Muscle layer of duodenum (tissue), 2 donors: ENCODE measurements at regions not wholly inside any gene's neighbourhood (a gene's known extent, or its start where the extent isn't known, plus 50 kb on each side); places are given as distances from the start of the nearest gene placed in this dataset.

ENCODE experiments used
- H3K27ac ChIP-seq: one replicate; pipeline ENCODE4 v1.7.0; 2013; ENCODE audit warnings: mild to moderate bottlenecking, low read length
- H3K27me3 ChIP-seq: one replicate; pipeline ENCODE4 v1.7.0; 2013; ENCODE audit warnings: low read depth, mild to moderate bottlenecking, control low read depth, low read length
- H3K36me3 ChIP-seq, 2 donors: one replicate each; pipeline ENCODE4 v1.7.0; 2013; ENCODE audit warnings: low read length in 2 of 2, control low read depth in 1 of 2, mild to moderate bottlenecking in 1 of 2; ENCODE audit not compliant: insufficient read depth in 2 of 2, control insufficient read depth in 1 of 2
- H3K4me1 ChIP-seq, 2 donors: one replicate each; pipeline ENCODE4 v1.7.0; 2013; ENCODE audit warnings: low read length in 2 of 2, mild to moderate bottlenecking in 2 of 2, control low read depth in 1 of 2, moderate library complexity in 1 of 2; ENCODE audit not compliant: insufficient read depth in 2 of 2, control insufficient read depth in 1 of 2
- H3K4me3 ChIP-seq, 2 donors: one replicate each; pipeline ENCODE4 v1.7.0; 2013; ENCODE audit warnings: low read length in 2 of 2, low read depth in 1 of 2, mild to moderate bottlenecking in 1 of 2
- H3K9me3 ChIP-seq, 2 donors: one replicate each; pipeline ENCODE4 v1.7.0; 2013; ENCODE audit warnings: low read length in 2 of 2, control low read depth in 1 of 2, mild to moderate bottlenecking in 1 of 2; ENCODE audit not compliant: control insufficient read depth in 1 of 2
- donor health status: healthy.

DNA sequence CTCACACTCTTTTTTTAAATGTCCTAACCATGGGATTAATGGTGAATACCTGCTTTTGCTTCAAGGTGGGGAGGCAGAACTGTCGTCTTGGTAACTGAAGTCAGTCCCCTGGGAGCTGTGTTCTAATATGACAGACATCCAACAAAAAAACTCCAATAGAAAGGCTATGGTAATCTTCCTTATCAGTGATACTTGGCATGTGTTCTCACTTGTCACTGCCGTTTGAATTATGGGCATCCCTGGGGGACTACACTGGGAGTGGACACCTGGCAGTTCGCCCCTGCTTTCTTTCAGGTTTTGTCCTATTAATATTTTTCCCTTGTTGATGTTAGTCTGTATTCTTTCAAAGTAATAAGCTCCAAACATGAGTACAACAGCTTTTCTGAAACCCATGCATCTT lies 252.6 kb downstream of the SLITRK5 start:
- Histone ChIP-seq H3K27ac (no peak overlapping the region), H3K4me1 (no peaks in the 10 kb centered on the region), H3K9me3 (no peaks in the 10 kb centered on the region), H3K27me3 (no peaks in the 10 kb centered on the region), H3K36me3 (no peaks in the 10 kb centered on the region), H3K4me3 (no peak overlapping the region)

DNA sequence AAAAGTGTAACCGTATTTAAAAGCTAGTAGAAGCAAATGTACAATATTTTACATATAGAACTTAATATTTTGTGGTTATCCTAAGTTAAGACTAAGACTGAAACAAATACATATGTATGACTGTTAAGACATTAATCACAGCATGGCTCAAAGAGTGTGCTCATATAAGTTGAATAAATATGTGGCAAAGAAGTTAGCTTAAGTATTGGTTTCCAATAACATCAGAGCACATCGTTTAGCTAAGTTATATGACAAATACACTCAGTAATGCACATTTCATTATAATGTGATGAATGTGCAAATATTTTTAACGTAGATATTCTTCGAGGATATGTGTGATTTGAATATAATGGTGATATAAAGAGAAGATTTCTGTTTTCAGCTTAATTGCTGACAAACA lies 253.8 kb downstream of the SLITRK5 start:
- Histone ChIP-seq H3K9me3 (no peaks in the 10 kb centered on the region), H3K4me3 (no peak overlapping the region), H3K27me3 (no peaks in the 10 kb centered on the region), H3K4me1 (no peaks in the 10 kb centered on the region), H3K27ac (no peak overlapping the region), H3K36me3 (no peaks in the 10 kb centered on the region)

DNA sequence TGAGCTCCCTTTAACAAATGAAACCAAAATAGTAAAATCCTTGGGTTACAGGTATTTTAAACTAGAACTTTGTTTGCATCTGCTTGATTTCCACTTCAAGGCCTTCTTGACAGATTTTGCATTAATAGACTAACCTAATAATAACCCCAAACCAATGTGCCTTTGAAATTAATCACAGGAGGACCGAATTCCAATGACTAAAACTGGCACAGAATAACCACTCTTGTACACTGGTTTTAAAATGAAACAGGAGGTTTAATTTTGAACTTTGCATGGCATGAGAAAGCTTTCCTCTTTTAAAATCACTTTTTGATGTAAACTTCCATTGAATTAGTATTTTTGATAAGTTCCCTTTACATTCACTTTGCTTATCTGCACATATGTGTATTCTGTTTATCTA lies 269.6 kb downstream of the SLITRK5 start:
- Histone ChIP-seq H3K27me3 (no peaks in the 10 kb centered on the region), H3K4me1 (no peaks in the 10 kb centered on the region), H3K9me3 (no peaks in the 10 kb centered on the region), H3K36me3 (no peaks in the 10 kb centered on the region), H3K4me3 (no peak overlapping the region), H3K27ac (no peak overlapping the region)

DNA sequence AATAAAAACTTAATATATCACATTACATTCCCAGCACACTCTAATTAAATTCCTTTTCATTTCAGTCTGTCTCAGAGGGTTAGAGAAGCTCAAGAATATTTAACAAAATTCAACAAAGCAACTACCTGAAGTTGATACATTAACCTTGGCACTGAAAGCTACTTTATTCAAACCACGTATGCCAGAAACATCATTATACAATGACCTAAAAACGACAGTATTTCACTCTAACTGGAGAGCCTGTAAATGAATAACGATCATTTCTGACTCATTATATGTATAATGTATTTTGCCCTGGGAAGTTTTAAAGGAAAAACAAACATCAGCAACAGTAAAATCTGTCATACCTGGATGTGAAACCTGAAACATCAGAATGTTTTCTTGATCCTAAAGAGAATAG lies 270.1 kb downstream of the SLITRK5 start:
- H3K27ac ChIP-seq = no peak overlapping the region
- no peaks in the 10 kb centered on the region for H3K27me3 ChIP-seq
- no peaks in the 10 kb centered on the region for H3K36me3 ChIP-seq
- H3K9me3 ChIP-seq = no peaks in the 10 kb centered on the region
- no peaks in the 10 kb centered on the region for H3K4me1 ChIP-seq
- H3K4me3 ChIP-seq = no peak overlapping the region

DNA sequence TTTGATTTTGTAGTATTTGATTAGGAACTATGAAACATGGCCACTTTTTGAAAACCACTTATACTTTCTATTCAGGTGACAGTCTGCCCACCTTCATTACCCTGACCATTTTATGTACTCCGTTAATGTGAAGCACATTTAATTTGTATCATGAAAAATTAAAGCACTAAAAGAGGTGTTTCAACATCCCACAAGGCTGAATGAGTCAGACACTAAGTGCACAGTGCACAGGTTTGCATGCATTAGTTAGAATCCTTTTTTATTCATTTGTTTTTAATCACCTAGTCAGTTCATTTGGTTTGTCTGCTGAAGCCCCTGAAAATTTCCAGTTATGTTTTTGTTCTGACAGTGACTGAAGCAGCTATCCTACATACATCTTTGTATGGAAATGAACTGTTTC lies 271.0 kb downstream of the SLITRK5 start:
- no peak overlapping the region for H3K4me3 ChIP-seq
- no peaks in the 10 kb centered on the region for H3K27me3 ChIP-seq
- no peaks in the 10 kb centered on the region for H3K9me3 ChIP-seq
- no peaks in the 10 kb centered on the region for H3K36me3 ChIP-seq
- H3K4me1 ChIP-seq = no peaks in the 10 kb centered on the region
- no peak overlapping the region for H3K27ac ChIP-seq

DNA sequence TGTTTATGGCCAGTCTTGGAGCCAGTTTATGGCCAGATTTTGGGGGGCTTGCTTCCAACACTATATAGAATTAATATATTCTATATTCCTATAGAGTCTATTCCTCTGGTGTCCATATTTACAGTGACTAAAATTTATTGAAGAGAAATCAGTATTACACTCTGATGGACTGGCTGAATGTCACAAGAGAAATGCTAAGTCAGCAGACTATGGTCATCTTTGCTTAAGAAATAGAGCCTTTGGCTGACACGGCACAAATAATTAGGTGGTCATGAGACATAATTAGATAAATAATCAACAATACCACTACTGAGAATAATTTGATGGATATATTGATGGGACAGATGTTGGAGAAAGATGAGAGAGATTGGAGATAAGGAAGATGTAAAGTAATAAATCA lies 272.9 kb downstream of the SLITRK5 start:
- no peak overlapping the region for H3K4me3 ChIP-seq

DNA sequence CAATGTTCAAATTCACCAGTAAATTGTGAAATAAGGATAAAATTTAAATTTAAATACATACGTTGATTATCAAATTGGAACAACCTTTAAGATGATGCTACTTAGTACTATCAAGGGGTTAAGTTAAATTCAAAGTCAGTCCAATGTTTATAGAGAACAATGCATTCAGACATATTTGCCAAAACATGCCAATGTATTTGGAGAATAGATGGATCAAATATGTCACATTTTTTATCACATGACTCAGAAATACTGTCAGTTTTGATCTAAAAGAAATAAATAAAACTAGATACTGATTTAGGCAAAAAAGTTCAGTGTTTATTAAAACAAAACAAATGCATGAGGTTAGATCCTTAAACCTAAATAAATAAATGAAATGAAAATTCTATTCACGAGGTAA lies 281.2 kb downstream of the SLITRK5 start:
- H3K27ac ChIP-seq = no peak overlapping the region
- H3K36me3 ChIP-seq = no peaks in the 10 kb centered on the region
- no peak overlapping the region for H3K4me3 ChIP-seq
- H3K9me3 ChIP-seq = no peaks in the 10 kb centered on the region
- no peaks in the 10 kb centered on the region for H3K4me1 ChIP-seq
- H3K27me3 ChIP-seq = no peaks in the 10 kb centered on the region

More for the DNA sequence above, 272.9 kb downstream of the SLITRK5 start:
- Histone ChIP-seq H3K36me3 (no peaks in the 10 kb centered on the region), H3K27me3 (no peaks in the 10 kb centered on the region), H3K4me1 (no peaks in the 10 kb centered on the region), H3K9me3 (no peaks in the 10 kb centered on the region), H3K27ac (no peak overlapping the region)

DNA sequence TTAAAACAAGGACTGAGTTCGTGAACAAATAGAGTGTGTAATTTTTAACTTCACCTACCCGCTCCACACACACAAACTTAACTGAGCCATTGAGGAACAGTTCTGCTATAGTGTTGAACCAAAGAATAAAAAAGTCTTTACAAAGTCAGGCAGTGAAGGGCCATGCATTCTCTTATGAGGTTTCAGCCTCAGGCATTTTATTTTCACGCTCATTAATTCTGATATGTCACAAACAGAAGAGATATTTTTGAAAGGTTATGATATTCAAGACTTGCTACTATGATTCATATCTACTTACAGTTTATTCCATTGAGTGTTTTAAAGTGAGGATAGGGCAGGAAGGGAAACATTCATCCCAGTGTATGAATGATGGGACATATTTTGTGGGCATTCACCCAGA lies 282.2 kb downstream of the SLITRK5 start:
- H3K27ac ChIP-seq = no peak overlapping the region
- H3K4me1 ChIP-seq = no peaks in the 10 kb centered on the region
- no peaks in the 10 kb centered on the region for H3K27me3 ChIP-seq
- H3K9me3 ChIP-seq = no peaks in the 10 kb centered on the region
- H3K4me3 ChIP-seq = no peak overlapping the region
- H3K36me3 ChIP-seq = no peaks in the 10 kb centered on the region

DNA sequence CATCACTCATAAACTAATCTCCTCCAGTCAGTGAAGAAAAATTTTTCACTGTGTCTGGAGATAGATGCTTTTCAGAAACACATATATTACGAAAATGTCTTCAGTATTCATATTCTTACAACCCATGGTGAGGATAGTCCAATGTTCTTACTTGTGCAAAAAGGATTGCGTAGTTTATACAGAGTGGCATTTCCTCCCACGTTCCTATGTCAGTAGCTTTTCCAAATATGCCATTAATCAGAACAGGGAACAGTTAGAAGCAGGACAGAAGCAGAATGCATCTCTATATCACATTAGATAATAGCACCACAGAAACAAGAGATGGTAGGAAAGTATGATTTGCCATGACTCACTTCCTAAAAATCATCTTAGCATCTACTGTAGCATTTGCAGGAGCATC lies 282.9 kb downstream of the SLITRK5 start:
- H3K36me3 ChIP-seq = no peaks in the 10 kb centered on the region
- no peak overlapping the region for H3K4me3 ChIP-seq
- H3K9me3 ChIP-seq = no peaks in the 10 kb centered on the region
- no peaks in the 10 kb centered on the region for H3K27me3 ChIP-seq
- H3K4me1 ChIP-seq = no peaks in the 10 kb centered on the region
- H3K27ac ChIP-seq = no peak overlapping the region

DNA sequence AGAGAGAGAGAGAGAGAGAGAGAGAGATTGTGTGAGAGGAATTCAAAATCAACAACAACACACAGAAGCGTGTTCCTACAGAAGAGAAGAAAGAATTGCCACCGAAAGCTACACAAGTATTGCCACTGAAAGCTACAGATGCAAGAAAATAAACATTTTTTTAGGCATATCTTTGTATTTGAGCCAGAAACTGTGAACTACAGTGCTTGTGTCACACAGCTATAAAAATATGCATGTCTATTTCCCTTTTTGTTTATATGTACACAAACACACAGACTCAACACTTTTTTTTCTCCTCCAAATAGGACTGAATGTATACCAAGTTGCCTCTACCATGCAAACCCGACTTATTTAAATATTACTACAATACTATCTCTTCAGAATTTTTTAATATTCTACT lies 290.4 kb downstream of the SLITRK5 start:
- Histone ChIP-seq H3K9me3 (no peaks in the 10 kb centered on the region), H3K27me3 (no peaks in the 10 kb centered on the region), H3K4me3 (no peak overlapping the region), H3K36me3 (no peaks in the 10 kb centered on the region), H3K27ac (no peak overlapping the region), H3K4me1 (no peaks in the 10 kb centered on the region)

DNA sequence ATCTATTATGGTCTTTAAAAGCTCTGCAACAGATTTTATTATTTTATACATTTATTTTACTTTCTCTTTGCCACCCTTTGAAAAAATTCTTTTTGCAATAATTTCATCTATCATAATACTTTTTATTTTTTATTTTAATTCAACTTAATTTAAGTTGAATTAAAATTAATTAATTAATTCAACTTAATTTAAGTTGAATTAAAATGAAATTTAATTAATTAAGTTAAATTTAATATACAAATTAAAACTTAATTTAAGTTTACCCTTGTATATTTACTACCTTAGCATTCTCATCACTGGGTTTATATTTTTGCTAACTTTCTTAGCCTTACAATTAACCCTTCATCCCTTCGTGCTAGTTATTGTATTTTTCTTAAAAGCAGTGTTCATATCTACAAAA lies 301.4 kb downstream of the SLITRK5 start:
- no peak overlapping the region for H3K4me3 ChIP-seq
- no peaks in the 10 kb centered on the region for H3K27me3 ChIP-seq
- no peaks in the 10 kb centered on the region for H3K4me1 ChIP-seq
- H3K36me3 ChIP-seq = no peaks in the 10 kb centered on the region
- H3K27ac ChIP-seq = no peak overlapping the region
- H3K9me3 ChIP-seq = no peaks in the 10 kb centered on the region

DNA sequence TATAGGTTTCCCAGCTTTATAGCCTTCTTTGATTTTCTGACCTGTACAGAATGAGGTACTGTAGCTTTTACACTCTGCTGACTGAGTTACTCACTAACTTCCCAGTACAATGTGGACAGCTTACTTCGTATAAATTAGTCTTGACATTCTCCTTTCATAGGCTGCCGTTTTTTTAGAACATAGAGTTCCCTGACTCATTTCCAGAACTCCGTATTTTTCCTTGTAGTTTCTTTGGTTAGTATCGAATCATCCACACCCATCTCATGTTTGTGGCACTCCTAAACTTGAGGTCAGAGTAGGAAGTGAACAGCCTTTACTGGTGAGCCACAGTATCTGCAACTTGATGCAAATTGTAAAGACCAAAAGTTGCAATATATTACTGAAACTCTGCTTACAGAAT lies 303.9 kb downstream of the SLITRK5 start:
- H3K27ac ChIP-seq = no peak overlapping the region
- no peaks in the 10 kb centered on the region for H3K27me3 ChIP-seq
- no peaks in the 10 kb centered on the region for H3K36me3 ChIP-seq
- no peak overlapping the region for H3K4me3 ChIP-seq
- H3K4me1 ChIP-seq = no peaks in the 10 kb centered on the region
- H3K9me3 ChIP-seq = no peaks in the 10 kb centered on the region
